Activated T-helper 1 cell treated with anti-CD3 and anti-CD28 coated beads, Interleukin-12 subunit alpha, Interleukin-12 subunit beta, Interleukin-2, Interleukin-4 antibody, amounts not matched to agents 30 ng/mL and 10 ng/mL and 1 ng/mL, durations not matched to agents 14 hours and 24 hours and 36 hours (primary cell): ENCODE measurements at regions not wholly inside any gene's neighbourhood (a gene's known extent, or its start where the extent isn't known, plus 50 kb on each side); places are given as distances from the start of the nearest gene placed in this dataset.
"Not testable (repeated sequence)": the region's sequence is repeated elsewhere in the genome, so short reads cannot be mapped to it uniquely, and the experiment has no call there.

ENCODE experiments used
- DNase-seq: peaks from one replicate; pipeline ENCODE4 v3.0.0; 2021; ENCODE audit warnings: low spot score
- H3K27ac Mint-ChIP-seq: one replicate; pipeline ENCODE4 v1.8.0; 2021; ENCODE audit warnings: mild to moderate bottlenecking, mixed read lengths
- H3K27me3 Mint-ChIP-seq: one replicate; pipeline ENCODE4 v1.8.0; 2022; ENCODE audit warnings: mild to moderate bottlenecking, moderate library complexity, mixed read lengths; ENCODE audit not compliant: insufficient read depth
- H3K36me3 Mint-ChIP-seq: one replicate; pipeline ENCODE4 v1.8.0; 2021; ENCODE audit warnings: low read depth, mixed read lengths
- H3K4me1 Mint-ChIP-seq: one replicate; pipeline ENCODE4 v1.8.0; 2021; ENCODE audit warnings: low read depth, mixed read lengths
- H3K4me3 Mint-ChIP-seq: one replicate; pipeline ENCODE4 v1.8.0; 2021; ENCODE audit warnings: mild to moderate bottlenecking, moderate library complexity, mixed read lengths
- H3K9me3 Mint-ChIP-seq: one replicate; pipeline ENCODE4 v1.8.0; 2021; ENCODE audit warnings: mixed read lengths
- intact Hi-C: fragments of 100-400 bp; cut with micrococcal nuclease; formaldehyde crosslinking; loops from one replicate; pipeline ENCODE4 v1.15.1; 2024

DNA sequence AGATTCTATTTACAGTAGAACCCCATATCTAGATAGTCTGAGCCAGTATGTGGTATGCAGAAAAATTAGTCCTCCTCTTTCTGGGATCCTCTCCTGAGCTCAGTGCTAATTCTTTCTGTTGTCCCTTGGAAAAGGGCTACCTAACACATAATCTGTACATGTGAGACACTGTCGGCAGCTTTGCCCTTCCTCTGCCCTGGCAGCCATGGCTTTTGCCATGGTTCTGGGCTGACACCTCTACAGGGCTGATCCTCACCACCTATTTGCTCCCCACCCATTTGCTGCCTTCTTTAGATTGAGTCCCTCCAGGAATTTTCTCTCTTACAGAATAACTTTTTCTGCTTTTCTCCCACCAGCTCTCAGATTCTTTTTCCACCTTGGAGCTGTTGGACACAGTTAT is 64.7 kb upstream of the MAP9 start:
- Mint-ChIP-seq H3K9me3 (no peaks in the 10 kb centered on the region), H3K4me3 (no peak overlapping the region), H3K36me3 (no peaks in the 10 kb centered on the region), H3K4me1 (peaks cover 6% of the 10 kb centered on the region), H3K27ac (no peak overlapping the region), H3K27me3 (peaks cover 11% of the 10 kb centered on the region)
- intact Hi-C loops: no loop called here
- no peak for DNase-seq

DNA sequence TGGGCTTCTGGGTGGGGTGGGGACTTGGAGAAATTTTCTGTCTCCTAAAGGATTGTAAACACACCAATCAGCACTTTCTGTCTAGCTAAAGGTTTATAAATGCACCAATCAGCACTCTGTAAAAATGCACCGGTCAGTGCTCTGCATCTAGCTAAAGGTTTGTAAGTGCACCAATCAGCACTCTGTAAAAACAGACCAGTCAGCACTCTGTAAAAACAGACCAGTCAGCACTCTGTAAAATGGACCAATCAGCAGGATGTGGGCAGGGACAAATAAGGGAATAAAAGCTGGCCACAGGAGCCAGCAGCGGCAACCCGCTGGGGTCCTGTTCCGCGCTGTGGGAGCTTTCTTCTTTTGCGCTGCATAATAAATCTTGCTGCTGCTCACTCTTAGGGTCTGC is 63.0 kb upstream of the MAP9 start:
- H3K4me3 Mint-ChIP-seq, intact Hi-C loops, H3K27ac Mint-ChIP-seq, H3K36me3 Mint-ChIP-seq, DNase-seq, H3K4me1 Mint-ChIP-seq, H3K9me3 Mint-ChIP-seq: not testable (repeated sequence)
- peaks cover 11% of the 10 kb centered on the region for H3K27me3 Mint-ChIP-seq

DNA sequence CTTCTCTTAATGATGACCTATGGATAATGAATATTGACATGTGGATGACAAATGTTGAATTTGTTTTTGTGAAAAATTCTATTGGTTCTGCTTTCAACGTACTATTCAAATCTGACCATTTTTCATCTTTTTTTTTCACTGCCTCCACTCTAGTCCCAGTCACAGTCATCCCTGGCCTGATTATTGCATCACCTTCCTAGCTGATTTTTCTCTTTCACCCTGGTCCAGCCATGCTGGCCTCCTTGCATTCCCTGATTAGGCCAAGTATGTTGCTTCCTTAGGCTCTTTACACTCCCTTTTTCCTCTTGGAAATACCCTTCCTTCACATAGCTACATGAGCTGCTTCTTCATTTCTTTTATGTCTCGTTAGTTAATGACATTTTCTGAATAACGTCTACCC is 58.1 kb upstream of the MAP9 start:
- H3K9me3 Mint-ChIP-seq: no peaks in the 10 kb centered on the region
- intact Hi-C loops: no loop called here

DNA sequence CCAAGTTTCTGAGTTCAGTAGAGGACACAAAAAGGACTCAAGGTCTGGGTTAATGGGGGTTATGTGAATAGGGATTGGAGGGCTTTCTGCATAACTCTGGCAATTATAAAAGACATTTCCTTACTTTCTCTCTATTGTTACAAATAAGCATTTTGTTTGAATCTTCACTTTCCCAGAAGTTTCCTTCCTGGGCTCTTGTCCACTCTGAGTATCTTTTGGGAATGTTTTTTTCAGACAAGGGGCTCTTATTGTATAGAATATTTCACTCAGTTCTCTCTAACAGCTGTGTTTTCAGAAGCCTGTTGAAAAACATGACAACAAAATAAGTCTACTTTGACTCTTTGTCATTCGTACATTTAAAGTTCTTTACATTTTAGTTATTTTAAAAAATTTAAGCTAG is 57.6 kb upstream of the MAP9 start:
- Mint-ChIP-seq H3K4me3 (no peak overlapping the region), H3K4me1 (peaks cover 4% of the 10 kb centered on the region)
- intact Hi-C loops: no loop called here

More for the DNA sequence above, 58.1 kb upstream of the MAP9 start:
- H3K36me3 Mint-ChIP-seq: no peaks in the 10 kb centered on the region
- peaks cover 4% of the 10 kb centered on the region for H3K4me1 Mint-ChIP-seq
- no peak overlapping the region for H3K4me3 Mint-ChIP-seq
- no peak overlapping the region for H3K27ac Mint-ChIP-seq
- no peak for DNase-seq
- peaks cover 6% of the 10 kb centered on the region for H3K27me3 Mint-ChIP-seq

DNA sequence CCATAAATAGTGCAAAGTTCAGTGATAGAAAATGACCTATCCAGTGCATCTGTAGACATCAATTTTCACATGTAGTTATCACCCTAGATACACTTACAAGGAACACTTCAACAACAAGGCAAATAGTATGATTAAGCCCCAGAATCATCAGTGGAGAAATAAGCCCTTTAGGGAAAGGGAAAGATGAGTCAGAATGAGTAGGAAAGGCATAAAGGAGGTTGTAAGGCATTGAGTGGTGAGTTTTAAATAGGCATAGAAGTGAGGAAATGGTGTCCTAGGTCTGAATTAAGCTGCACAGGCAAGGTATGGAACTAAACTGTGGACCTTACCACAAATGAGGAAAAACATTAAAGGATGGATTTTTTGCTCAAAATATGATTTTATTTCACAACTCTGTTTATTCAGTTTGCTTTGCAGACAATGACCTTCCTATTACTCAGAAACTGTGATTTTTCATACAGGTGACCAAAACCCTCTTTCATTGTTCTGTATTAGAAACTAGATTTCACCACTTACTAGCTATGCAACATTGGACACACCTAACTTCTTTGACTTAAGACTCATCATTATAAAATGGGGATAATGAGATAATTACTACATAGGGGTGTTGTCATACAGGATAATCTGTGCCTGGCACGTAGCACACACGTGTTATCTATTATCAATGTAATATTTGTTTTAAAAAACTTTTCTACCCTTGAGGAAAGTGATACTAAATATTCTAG is 57.0 kb upstream of the MAP9 start:
- no peak overlapping the region for H3K27ac Mint-ChIP-seq
- no peaks in the 10 kb centered on the region for H3K36me3 Mint-ChIP-seq
- no peaks in the 10 kb centered on the region for H3K9me3 Mint-ChIP-seq
- no peak overlapping the region for H3K4me3 Mint-ChIP-seq
- DNase-seq: no peak
- intact Hi-C loops: no loop called here
- peaks cover 6% of the 10 kb centered on the region for H3K27me3 Mint-ChIP-seq
- peaks cover 4% of the 10 kb centered on the region for H3K4me1 Mint-ChIP-seq

More for the DNA sequence above, 57.6 kb upstream of the MAP9 start:
- Mint-ChIP-seq H3K9me3 (no peaks in the 10 kb centered on the region), H3K27ac (no peak overlapping the region), H3K27me3 (peaks cover 6% of the 10 kb centered on the region), H3K36me3 (no peaks in the 10 kb centered on the region)
- no peak for DNase-seq

DNA sequence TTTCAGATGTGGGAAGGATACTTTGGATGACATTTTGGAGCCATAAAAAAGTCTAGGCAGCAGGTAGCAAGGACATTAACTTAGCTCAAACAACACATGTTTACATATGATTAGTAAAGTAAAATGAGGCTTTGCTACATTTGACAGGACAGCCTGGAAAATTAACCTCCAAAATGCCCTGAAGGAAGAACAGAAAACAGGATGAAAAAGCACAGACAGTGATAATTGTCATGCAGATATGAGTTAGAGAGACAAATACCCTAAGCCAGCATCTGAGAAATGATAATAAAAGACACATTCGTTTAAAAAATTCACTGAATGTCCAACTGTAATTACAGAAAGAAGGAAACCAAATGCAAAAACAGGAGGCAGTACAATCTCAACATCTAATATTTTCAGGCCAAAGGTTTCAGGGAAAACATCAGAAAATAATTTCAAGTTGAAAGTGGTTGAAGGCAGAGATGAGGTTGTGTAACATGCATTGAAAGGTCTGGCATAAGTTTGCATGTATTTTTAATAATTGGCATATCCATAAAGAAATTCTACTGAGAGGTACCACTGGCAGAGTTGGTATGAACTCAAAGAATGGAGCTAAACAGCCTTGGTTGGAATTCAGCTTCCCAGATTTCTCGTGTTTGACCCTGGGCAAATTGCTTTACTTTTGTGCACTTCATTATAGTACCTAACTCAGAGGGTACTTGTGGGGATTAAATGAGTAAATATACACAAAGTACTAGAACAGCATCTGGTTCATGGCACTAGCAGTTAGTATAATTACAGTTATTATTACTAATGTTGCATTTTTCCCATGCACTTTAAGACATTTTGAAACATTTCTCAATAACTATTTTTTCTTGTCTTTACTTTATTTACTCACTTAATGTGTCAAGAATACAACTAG is 54.4 kb upstream of the MAP9 start:
- Mint-ChIP-seq H3K4me3 (no peak overlapping the region), H3K36me3 (no peaks in the 10 kb centered on the region), H3K27ac (no peak overlapping the region), H3K4me1 (peaks cover 4% of the 10 kb centered on the region), H3K27me3 (peaks cover 3% of the 10 kb centered on the region), H3K9me3 (no peaks in the 10 kb centered on the region)
- intact Hi-C loops: no loop called here
- DNase-seq: no peak

DNA sequence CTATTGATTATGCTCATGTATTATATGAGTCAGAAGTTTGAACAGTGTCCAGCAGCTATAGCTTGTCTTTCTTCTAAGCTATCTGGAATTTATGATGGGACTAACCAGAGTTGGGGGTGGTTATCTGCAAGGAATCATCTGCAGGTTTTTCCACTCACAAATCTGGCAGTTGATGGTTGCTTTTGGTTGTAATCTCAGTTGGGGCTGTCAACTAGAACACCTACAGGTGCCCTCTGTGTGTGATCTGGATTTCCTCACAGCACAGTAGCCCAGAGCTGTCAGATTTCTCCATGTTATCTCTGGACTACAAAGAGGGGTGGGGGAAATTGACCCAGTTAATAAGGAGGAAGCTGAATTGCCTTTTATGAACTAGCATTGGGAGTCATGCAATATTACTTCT is 51.4 kb upstream of the MAP9 start:
- H3K9me3 Mint-ChIP-seq: no peaks in the 10 kb centered on the region
- no peak for DNase-seq
- H3K4me1 Mint-ChIP-seq: peaks cover 4% of the 10 kb centered on the region
- intact Hi-C loops: no loop called here
- no peaks in the 10 kb centered on the region for H3K27me3 Mint-ChIP-seq
- no peak overlapping the region for H3K27ac Mint-ChIP-seq
- H3K4me3 Mint-ChIP-seq: no peak overlapping the region
- H3K36me3 Mint-ChIP-seq: no peaks in the 10 kb centered on the region

DNA sequence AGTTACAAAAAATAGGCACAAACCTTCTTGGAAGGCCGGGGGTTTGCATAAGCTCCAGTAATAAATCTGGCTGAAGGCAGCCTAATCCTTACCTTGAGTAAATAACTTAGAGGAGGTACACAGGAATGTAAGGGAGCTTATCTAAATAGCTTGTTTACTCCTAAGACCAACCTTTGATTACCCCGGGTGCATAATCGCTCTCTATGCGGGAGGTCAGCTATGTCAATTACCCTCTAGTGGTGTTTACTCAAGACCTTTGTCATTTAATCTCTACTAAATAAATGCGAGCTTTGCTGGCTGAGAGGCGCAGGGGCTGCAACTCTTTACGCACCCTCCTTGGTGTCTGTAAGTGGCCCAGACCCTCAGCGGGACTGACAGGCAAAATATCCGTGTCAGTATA is 50.2 kb upstream of the MAP9 start:
- H3K4me1 Mint-ChIP-seq: peaks cover 3% of the 10 kb centered on the region
- no peak for DNase-seq
- H3K27me3 Mint-ChIP-seq: no peaks in the 10 kb centered on the region
- no peaks in the 10 kb centered on the region for H3K36me3 Mint-ChIP-seq
- H3K4me3 Mint-ChIP-seq: no peak overlapping the region
- intact Hi-C loops: no loop called here
- no peaks in the 10 kb centered on the region for H3K9me3 Mint-ChIP-seq
- H3K27ac Mint-ChIP-seq: no peak overlapping the region
